ENCODE measurements at regions not wholly inside any gene's neighbourhood (a gene's known extent, or its start where the extent isn't known, plus 50 kb on each side); places are given as distances from the start of the nearest gene placed in this dataset.

GRCh38 chr12:90611048-90611447, 343.9 kb downstream of the CCER1 start:
- TF ChIP-seq CTCF (IDR thresholded peaks at IDR 0.05), result no peak
- Histone ChIP-seq H3K9me3 (no peaks in the 10 kb centered on the region), H3K4me1 (ENCODE audit: low read depth) (no peaks in the 10 kb centered on the region), H3K36me3 (ENCODE audit: low read depth) (no peaks in the 10 kb centered on the region), H3K4me3 (no peak overlapping the region)
- DNase-seq (no peak), ATAC-seq (no peak)
- intact Hi-C loops (cut with DNase I, micrococcal nuclease), result no loop called here

GRCh38 chr12:90593596-90594295, 361.2 kb downstream of the CCER1 start:
- no peaks in the 10 kb centered on the region for H3K9me3 ChIP-seq
- H3K36me3 ChIP-seq (ENCODE audit: low read depth), result no peaks in the 10 kb centered on the region
- intact Hi-C loops (cut with DNase I, micrococcal nuclease), result no loop called here
- ATAC-seq (no peak), DNase-seq (no peak)
- H3K4me3 ChIP-seq, result no peak overlapping the region
- no peak for TF ChIP-seq CTCF (IDR thresholded peaks at IDR 0.05)
- H3K4me1 ChIP-seq (ENCODE audit: low read depth), result no peaks in the 10 kb centered on the region

GRCh38 chr12:90589956-90590355, 365.0 kb downstream of the CCER1 start:
- intact Hi-C loops (cut with DNase I, micrococcal nuclease), result no loop called here
- DNase-seq, result no peak
- H3K4me3 ChIP-seq, result no peak overlapping the region
- no peaks in the 10 kb centered on the region for H3K36me3 ChIP-seq (ENCODE audit: low read depth)
- no peaks in the 10 kb centered on the region for H3K9me3 ChIP-seq
- TF ChIP-seq CTCF (IDR thresholded peaks at IDR 0.05), result no peak
- H3K4me1 ChIP-seq (ENCODE audit: low read depth), result no peaks in the 10 kb centered on the region
- ATAC-seq, result no peak

GRCh38 chr12:90585640-90586304, 369.2 kb downstream of the CCER1 start:
- TF ChIP-seq CTCF (IDR thresholded peaks at IDR 0.05), result no peak
- Histone ChIP-seq H3K4me1 (ENCODE audit: low read depth) (no peaks in the 10 kb centered on the region), H3K36me3 (ENCODE audit: low read depth) (no peaks in the 10 kb centered on the region), H3K9me3 (no peaks in the 10 kb centered on the region), H3K4me3 (no peak overlapping the region)
- no peak for ATAC-seq
- no peak for DNase-seq
- intact Hi-C loops (cut with DNase I, micrococcal nuclease), result no loop called here

- H3K9me3 ChIP-seq, result no peaks in the 10 kb centered on the region
- intact Hi-C loops (cut with DNase I, micrococcal nuclease), result no loop called here
- DNase-seq, result no peak
- H3K36me3 ChIP-seq (ENCODE audit: low read depth), result no peaks in the 10 kb centered on the region
- no peak overlapping the region for H3K4me3 ChIP-seq
- no peak for ATAC-seq
- no peaks in the 10 kb centered on the region for H3K4me1 ChIP-seq (ENCODE audit: low read depth)
- no peak for TF ChIP-seq CTCF (IDR thresholded peaks at IDR 0.05)
Observed at GRCh38 chr12:90576707-90577106, 378.3 kb downstream of the CCER1 start.

Data from mucosa of descending colon (tissue), 3 donors.